ENCODE measurements at regions not wholly inside any gene's neighbourhood (a gene's known extent, or its start where the extent isn't known, plus 50 kb on each side); places are given as distances from the start of the nearest gene placed in this dataset.

DNA sequence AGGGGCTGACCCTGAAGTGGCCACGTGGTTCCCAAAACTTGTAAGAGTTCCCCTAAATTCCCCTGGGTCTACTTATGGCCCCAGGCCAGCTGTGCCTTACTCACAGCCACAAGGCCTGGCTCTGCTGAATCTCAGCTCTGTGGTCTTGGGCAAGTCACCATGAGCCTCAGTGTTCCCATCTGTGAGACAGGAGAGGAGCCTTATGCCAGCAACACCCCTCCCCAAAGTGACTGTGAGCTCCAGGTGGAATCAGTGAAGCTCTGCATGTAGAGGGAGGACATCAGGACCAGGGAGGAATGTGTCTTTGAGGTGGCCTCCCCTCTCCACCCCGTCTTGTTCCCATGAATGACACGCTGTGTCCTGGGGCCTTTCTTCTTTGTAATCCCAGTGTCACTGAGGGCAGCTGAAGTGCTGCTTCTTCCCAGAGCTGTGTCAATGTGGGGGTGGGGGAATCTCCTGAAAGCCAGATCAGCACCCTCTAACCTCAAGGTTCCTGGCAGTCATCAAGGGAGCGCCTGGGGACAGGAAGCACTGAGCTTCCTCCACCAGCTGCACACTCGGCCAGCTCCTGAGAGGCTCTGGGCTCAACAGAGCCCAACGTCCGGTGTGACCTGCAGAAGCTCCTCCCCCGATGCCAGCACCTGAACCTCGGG lies 258.9 kb downstream of the UACA start:
- no peak for DNase-seq

DNA sequence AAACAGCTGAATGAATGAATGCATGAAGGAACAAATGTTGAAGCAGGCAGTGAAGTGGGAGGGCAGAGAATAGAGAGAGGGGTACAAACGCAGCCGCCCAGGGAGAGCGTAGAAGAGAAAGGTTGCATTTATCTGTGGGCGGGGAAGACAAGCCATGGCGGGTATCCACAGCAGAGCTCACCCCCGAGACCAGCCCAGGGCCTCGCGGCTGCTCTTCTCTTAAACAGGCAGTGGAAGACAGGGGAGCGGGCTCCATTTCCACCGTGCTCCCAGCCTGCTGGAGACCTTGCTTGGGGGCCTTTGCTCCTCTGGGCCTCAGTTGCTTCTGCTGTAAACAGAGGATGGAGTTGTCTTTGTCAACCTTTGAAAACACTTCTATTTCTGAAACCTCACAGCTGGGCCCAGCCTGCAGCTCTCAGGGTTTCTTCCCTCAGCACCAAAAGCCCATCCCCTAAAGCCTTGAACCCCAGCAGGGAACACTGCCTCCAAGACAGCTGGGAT lies 259.5 kb downstream of the UACA start:
- no peak for DNase-seq

DNA sequence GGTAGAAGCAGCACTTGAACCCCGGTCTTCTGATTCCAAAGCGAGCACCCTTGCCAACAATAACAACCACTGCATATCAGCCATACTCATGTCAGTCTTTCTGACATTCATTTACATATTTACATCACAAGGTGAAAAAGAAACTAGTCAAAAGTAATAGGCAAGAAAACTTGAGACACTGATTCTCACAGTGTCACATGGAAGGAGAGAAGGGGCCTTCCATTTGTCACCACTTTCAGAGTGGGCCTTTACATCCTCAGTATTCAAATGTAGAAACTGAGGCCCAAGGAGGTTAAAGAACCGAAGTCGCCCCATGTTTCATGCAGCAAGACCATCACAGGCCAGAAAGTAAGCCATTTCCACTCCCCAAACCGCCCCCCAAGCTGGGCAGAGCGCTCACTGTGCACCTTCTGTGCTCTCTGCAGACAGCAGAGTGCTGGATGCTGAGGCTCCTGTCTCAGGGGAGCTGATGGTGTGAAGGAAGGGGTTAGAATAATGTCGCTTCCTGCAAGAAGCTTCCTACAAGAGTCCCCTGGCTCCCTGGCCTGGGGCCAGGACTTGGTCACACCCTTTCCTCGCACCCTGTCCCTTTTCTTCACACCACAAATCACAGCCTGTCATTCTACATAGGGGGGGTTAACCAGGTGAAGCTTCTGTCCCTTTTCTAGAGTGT lies 260.1 kb downstream of the UACA start:
- DNase-seq, result no peak

DNA sequence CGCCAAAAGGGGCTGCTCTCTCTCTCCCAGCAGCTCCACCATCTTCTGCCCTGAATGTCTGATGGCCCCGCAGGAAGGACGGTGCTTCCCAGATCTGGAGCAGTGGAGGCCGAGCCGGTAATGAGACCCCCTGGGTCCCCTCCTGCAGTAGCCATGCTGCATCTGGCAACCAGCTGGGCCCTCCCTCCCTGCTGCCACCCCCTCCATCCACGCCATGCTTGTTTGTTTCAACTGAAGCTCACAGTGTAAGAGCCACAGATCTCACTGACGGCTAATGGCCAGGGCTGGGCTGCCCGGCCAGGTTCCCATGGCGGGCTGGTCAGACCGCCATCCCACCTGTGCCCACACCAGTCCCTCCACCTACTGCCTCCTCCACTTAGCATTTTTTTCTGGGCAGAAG lies 260.8 kb downstream of the UACA start:
- no peak for DNase-seq

DNA sequence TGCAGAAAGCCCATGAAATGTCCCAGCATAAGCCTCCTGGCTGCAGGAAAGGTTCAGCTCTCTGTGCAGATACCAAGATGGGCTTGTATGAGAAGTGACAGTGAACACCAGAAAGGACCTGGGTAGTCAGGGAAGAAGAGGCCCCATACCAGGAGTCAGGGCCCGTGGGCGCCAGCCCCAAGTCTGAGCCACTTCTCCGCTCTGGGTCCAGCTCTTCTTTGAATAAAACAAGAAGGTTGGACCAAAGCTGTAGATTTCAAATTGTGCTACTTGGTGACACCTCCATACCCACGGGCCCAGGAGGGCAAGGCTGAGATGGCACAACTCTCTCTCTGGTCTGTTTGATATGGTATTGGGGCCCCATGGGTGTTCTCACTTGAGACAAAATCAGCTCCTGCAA lies 261.5 kb downstream of the UACA start:
- DNase-seq, result no peak

DNA sequence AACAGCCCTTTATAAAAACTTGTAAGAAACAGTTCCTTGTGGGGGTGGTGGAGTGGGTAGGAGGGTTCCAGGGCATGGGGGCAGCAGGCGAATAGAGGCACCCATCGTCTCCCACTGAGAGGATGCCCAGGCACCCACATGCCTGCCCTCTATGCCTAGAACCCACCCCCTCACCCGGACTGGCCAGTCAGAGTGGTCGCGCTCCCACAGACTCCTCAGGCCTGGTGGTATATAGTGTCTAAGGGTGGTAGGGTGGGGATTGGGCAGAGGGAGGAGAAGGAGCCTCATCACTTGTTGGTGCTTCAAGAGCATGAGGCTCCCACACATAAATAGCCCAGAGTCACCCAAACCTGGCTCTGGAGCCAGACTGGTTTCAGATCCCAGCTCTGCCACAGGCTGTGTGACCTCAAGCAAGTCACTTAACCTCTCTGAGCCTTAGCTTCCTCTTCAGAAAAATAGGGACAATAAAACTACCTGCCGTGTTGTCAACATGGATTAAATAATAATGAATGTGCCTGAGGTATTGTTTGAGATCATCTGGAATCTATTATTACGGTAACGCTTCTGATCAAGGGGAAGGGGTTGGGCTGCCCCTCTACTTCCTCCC lies 262.1 kb downstream of the UACA start:
- no peak for DNase-seq

DNA sequence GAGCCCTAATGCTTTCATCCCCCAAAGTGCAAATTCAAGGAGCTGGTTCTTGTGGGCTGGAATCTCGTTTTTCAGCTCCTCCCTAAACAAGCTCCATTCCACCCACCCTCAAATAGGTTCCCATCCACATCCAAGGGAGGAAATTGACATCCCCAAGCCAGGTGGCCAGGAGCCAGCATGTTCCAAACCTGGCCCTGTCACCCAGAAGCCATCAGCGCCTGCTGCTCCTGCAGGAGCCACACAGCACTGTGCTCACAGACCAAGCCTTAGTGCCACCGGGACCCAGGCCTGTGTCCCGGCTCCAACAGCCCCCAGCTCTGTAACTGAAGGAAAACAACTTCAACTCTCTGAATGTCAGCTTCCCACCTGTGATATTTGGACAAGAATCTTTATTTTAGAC lies 263.6 kb downstream of the UACA start:
- DNase-seq, result no peak

DNA sequence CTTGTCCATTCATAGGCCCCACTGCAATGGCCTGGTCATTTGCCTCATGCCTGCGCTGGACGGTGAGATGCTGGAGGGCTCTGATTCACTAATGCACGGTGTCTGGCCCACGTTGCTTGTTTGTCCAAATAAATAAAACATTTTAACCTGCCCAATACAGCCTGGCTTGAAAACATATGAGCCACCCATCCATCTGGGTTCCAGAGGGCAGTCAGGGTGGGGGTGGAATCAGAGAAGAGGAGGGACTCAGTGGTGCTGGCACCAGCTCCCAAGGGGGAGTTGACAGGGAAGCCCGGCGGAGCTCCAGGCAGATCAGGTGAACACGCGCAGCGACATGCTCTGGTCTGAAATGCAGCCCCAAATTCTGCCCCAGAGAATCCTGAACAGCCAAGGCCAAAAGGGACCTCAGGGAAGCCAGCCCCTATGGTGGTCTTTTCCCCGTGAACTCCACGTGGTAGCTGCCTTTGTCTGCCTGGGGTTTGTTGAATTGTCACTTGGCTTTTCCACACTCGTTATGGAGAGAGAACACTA lies 265.2 kb downstream of the UACA start:
- DNase-seq, result no peak

DNA sequence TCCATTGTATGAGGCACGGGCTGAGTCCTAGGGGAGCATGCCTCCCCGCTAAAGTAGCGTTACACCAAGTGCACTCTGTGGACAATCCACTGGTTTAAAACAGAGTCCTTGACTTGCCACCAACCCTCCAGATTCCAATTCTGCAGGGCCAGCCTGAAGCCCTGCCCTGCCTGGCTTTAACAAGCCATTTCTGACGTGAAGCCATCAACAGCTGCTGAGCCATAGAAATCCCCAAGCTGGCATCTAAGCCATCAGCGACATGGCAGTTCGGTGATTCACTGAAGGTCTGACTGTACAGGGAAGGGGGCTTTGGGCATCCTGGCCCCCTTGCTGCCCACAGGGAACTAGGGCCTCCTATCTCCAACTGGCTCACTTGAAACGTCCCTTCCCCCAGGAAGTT lies 265.7 kb downstream of the UACA start:
- DNase-seq, result no peak

DNA sequence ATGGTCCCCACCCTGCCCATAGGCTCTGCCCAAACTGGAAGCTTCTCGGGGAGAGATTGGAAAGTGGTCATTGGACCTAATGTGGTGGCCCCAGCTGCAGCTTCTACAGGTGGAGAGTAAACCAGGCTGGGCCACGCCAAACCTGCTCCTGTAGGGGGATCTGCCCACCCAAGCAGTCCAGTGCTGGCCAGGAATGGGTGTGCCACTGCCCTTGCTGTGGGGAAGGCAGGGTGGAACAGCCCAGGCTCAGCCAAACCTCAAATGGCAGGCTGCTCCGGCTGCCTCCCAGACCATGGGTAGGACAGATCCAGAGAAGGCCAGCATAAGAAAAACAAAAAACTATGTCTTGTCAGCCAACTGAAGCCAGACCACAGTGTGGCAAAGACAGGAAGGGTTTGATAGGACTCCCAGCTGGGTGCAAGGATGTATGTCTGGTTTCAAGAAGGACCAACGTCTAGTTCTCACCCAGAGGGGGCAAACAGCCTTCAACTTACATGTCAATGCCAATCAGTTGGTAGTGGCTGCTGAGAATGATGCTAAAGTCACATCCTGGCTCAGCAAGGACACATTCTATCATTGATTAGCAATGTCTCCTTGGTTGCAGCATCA lies 267.3 kb downstream of the UACA start:
- no peak for DNase-seq

DNA sequence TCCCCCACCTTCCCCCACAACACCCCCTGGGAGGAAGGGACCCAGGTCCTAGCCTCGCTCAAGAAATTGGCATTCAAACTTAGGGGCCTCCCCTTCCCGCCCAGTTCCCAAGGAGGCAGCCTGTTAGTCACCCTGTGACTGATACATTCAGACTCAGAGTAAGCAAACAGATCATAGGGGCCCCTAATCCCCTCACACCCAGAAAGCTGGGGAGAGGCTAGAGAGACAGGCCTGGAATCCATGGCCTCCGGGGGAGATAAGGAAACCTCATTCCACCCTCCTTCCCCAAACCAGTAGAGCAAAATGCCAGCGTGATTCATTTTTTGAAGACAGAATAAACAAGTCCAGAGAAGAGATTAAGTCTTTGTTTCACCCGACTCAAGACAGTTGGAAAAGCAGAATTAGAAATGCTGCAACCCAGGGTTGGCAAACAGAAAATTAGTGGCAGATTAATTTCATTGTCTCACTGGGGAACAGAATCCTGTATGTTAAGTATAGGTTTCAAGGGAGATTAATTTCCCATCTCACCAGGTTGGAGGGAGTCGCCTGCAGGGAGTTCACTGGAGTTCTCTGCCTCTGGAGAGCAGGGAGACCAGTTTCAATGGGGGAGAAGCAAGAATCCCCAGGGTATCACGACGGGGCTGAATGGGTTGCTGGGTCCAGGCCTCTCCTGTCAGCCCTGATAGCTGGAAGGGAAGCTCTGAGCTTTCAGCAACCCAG lies 268.3 kb downstream of the UACA start:
- DNase-seq, result no peak

DNA sequence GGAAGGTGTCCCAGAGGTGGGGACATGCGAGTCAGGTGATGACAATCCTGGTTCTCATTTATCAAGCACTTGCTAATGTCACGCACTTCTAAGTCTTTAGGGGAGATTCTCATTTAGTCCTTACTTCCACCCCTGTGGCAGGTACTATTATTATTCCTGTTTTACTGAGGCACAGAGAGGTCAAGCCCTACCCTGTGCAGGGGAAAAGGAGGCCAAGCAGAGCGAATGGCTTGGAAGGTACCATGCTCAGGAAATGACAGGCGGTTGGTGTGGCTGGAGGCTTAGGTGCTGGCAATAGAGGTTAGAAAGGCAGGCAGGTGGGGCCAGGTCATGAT lies 268.9 kb downstream of the UACA start:
- no peak for DNase-seq

DNA sequence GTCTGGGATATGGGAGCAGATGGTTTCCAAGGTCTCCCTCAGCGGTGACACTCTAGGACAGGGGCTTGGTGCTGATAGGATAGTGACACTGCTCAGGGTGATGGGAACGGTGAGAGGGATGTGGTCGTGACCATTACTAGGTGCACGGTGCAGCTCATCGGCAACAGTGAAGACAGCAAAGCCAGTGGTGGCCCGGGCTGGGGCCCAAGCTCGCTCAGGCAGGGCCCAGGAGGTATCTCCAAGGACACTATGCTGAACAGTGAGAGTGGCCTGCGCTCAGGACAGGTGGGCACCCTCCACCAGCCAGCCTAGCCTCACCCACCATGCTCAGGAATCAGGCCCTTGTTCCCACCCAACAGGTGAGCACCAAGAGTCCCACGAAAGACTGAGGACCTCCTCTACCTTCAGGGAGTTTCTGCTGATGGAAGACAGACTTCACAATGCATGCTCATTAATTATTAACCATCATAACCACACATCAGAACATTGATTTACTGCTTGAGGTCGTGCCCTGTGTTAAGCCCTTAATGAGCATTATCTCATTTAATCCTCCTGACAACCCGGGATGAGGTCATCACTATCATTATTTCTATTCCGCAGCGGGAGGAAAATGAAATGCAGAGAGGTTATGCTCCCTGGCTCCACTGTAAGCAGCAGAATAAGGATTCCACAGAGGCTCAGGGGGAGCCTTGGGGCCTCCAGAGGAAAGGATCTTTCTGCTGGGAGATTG lies 269.4 kb downstream of the UACA start:
- no peak for DNase-seq

DNA sequence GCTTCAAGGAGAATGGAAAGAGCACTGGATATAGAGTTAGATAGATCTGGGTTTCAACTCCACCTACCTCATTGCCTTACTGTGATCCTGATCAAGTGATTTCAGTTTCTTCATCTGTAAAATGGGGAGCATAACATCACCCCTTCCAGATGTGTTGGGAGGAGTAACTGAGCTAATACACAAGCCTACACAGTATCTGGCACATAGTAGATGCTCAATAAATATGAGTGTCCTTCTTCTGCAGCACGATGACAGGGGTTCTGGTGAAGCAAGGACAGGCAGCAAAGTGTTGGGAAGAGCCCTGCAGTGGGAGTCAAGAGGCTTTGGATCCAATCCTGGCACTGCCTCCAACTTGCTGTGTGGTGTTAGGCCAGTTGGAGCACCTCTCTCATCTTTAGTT lies 270.0 kb downstream of the UACA start:
- no peak for DNase-seq

DNA sequence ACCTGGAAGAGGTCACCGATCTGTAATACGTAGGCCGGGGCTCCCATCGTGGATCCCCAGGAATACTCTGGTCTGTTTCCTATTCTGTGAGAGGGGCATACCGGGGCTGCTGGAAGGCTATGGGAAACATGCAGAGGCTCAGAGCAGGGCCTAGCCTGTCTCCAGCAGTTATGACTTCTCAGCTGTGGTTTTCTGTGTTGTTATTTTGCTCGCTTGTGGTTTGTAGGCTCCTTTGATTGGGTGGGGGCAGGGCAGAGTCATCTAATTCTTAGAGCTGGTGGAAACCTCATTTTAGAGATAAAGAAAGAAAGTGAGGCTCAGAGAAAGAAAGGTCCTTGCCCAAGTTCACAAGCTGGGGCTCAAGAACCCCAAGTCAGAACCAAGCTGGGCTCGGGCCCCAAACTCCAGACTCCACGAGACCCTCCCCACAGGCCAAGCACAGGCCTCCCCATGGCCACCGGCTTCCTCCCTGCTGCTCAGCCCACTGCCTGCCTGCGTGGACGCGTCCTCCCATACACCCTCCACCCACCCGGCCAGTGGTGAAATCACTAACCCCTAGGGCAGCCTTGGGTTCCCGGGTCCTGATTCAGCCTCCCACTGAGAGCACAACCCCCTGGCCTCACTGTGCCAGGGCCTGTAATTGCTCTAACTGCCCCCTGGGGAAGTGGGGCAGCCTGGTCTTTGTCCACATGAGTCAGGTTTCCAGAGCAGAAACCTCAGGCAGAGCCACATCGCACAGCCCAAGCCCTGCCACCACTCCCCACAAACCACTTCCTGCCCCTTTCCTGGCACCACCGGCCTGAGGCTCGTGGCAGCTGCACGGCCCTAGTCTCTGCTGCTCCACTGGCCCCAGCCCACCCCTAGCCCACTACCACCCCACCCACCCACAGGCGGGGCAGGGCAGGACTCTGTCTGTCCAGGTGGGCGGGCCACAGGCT lies 270.8 kb downstream of the UACA start:
- DNase-seq, result no peak

DNA sequence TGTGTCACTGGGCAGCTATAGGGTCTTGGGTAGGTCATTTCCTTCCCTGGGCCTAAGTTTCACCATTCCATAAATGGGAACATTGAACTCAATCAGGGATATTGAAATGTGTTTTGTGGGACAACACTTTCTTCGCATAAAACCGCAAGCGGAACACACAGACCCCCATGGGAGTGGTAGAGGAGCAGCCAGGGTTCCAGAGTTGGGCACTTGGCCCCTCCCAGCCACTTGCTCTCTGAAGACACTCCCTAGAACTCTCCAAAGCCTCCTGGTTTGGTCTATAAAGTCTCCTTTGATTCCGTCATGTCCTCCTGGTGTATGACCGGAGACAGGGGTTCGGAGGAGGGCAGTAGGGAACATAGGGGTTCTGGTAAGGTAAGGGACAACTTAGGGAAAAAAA lies 271.7 kb downstream of the UACA start:
- DNase-seq, result no peak

DNA sequence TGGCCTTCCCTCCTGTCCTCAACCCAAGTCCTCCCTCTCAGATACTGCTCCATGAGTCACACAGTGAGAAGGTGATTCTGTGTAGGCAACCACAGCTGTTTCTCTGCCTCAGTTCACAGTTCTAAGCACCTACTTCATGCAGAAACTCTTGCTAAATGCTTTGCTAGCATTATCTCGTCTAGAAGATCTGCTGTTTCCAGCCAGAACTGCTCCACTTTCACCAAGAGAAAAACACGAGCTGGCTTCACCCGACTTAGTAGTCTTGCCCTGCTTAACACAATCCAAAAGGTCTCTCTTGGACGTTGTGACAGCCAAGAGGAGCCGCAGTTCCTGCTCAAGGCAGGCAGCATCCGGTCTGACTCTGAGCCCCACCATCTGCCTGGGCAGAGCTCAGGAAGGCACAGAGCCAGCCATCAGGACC lies 272.1 kb downstream of the UACA start:
- DNase-seq, result no peak

DNA sequence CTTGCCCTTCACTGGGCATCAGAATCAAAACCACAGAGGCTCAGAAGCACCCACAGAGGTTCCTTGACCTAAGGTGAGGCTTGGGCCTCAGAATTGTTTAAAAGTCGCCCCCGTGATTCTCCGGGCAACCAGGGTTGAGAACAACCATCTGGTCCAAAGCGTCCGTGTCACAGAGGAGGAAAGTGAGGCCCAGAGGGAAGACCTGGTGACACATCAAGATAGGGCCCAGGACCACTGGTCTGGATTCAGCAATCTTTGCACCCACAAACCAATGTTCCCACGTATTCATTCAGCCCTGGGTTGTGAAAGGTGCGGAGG lies 272.6 kb downstream of the UACA start:
- DNase-seq, result no peak

DNA sequence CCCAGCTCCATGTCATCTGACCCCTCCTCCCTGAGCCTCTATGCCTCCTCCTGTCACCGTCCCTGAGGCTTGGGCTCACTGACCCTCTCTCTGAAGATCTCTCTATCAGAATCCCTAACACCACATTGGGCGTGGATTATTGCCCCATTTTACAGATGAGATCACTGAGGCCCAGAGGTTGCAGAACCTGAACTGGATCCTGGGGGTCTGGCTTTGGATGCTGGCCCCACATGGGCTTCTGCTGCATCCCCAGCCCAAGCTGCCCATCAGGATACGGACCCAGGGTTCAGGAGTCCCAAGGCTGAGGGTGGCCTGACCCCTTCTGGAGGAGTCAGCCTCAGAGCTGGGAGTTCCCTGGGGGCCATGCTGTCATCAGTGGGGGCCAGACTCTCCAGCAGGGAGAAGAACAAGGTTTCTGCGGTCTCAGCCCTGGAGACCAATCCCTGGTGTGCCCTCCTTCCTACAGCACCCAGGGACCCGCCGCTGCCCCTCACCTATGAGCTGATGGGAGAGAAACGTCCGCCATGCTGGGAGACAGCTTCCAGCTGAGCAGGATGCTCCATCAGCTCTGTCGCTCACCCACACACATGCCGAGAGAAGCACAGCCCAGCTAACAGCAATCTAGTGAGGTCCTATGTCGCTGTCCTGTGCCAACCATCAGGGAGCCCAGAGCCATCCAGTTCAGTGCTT lies 273.1 kb downstream of the UACA start:
- DNase-seq, result no peak

DNA sequence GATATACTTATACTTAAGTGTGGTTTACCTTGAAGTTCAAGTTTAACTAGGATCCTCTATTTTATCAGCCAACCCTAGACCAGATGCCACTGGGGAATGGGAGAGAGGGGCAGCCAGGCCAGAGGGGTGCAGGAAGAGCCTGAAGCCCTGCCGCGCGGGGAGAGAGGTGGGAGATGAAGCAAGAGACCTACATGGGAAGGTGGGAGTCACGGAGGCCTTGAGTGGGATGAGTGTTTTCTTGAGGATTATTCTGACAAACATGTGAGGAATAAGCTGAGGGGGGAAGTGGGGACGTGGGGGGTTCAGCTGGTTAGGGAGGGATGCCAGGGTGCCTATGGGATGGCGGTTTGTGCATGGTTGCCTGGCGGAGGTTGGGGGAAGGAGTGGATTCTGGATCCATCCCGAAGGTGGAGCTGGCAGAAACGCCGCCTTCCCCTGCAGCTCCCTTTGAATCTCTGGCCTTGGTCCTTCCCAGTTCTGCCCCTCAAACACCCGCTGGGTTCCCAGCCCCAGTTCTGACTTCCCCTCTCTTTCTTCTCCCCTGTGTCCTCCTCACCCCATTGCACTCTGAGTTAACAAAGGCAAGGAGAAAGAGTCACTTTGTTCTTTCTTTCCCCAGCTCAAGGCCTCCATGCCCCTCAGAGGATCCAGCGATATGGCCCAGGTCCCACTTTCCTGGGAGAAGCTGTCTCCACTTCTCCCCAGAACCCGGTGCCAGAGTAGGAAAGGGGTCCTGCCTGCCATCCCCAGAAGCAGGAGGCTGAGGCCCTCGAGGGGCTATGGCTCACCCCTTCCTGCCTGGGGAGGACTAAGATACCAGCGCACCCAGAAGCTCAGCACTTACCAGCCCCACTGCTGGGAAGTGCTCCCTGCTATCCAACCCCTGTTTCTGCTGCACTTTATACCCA lies 274.2 kb downstream of the UACA start:
- DNase-seq, result no peak
